Vagina (tissue), 2 donors: ENCODE measurements at regions not wholly inside any gene's neighbourhood (a gene's known extent, or its start where the extent isn't known, plus 50 kb on each side); places are given as distances from the start of the nearest gene placed in this dataset.

Experiments used
- DNase-seq, 2 donors: peaks; one replicate each; pipeline ENCODE4 v3.0.0-alpha.2; 2017; ENCODE audit errors: extremely low spot score in 2 of 2
- H3K27ac ChIP-seq: fragments of 200-600 bp; sonication (generic); one replicate; pipeline ENCODE4 v1.5.1; 2019
- H3K27me3 ChIP-seq: fragments of 200-600 bp; sonication (generic); one replicate; pipeline ENCODE4 v1.5.1; 2019
- H3K36me3 ChIP-seq, 2 donors: fragments of 200-600 bp; sonication (generic); one replicate each; pipeline ENCODE4 v1.5.1; 2017 to 2019
- H3K4me1 ChIP-seq: fragments of 200-600 bp; sonication (generic); one replicate; pipeline ENCODE4 v1.5.1; 2019
- H3K4me3 ChIP-seq, 2 donors: fragments of 200-600 bp; sonication (generic); 1 replicate in 1 of 2; 2 replicates in 1 of 2; pipeline ENCODE4 v1.5.1; 2016 to 2019
- H3K9me3 ChIP-seq: fragments of 200-600 bp; sonication (generic); one replicate; pipeline ENCODE4 v1.5.1; 2019
- POLR2A ChIP-seq, 2 donors: fragments of 450-650 bp; IDR thresholded peaks; one replicate each; pipeline ENCODE4 v1.6.1; 2017; ENCODE audit warnings: antibody characterized with exemption in 2 of 2, mild to moderate bottlenecking in 2 of 2, moderate library complexity in 2 of 2
- POLR2AphosphoS5 ChIP-seq, 2 donors: sonication (generic); formaldehyde crosslinking; IDR thresholded peaks; one replicate each; pipeline ENCODE4 v1.9.0; 2017; ENCODE audit warnings: antibody characterized with exemption in 2 of 2, mild to moderate bottlenecking in 2 of 2, low read depth in 1 of 2; ENCODE audit not compliant: insufficient read depth in 1 of 2
- intact Hi-C: fragments of 100-400 bp; cut with DNase I; formaldehyde crosslinking; loops from one replicate; pipeline ENCODE4 v1.15.1; 2023
- TF ChIP-seq, protein P1 (sequence below), 3 experiments: fragments of 450-650 bp in 2 of 3; fragments of 200-600 bp in 1 of 3; sonication (generic) in 1 of 3; IDR thresholded peaks; one replicate each; pipeline ENCODE4 v1.5.1; 2017 to 2019; ENCODE audit warnings: antibody characterized with exemption in 3 of 3, mild to moderate bottlenecking in 2 of 3, moderate library complexity in 2 of 3

DNA sequence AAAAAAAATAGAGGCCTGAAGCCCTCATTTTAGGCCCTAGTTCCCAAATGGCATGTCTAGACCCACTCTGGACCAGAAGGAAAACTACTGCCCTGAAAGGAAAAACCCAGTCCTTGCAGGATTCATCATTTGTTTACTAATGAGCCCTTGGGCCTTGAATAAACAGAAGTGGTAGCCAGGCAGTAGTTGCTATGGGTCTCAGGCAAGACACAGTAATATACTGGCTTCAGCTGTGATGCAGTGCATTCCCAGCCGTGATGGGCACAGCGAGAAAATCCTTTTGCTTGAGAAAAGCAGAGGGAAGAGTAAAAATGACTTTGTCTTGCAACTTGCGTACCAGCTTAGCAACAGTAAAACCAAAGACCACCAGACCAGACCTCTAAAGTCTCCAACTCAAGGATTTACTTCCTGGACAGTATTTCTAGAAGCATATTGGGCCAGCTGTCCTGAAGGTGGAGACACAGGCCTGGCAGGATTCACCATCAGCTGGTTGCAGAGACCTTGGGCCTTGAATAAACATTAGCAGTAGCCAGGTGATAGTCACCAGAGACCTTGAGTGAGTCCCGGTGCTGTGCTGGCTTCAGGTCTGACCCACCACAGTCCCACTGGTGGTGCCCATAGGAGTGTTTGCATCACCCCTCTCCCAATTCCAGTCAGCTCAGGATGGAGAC, 208.3 kb upstream of the SLITRK3 start:
- intact Hi-C loops: no loop called here
- no peaks in the 10 kb centered on the region for H3K27me3 ChIP-seq
- no peaks in the 10 kb centered on the region for H3K4me1 ChIP-seq
- no peaks in the 10 kb centered on the region for H3K9me3 ChIP-seq
- TF ChIP-seq POLR2AphosphoS5 (IDR thresholded peaks at IDR 0.05; ENCODE audit: insufficient read depth in 1 of 2, low read depth in 1 of 2): no peak
- no peaks in the 10 kb centered on the region for H3K36me3 ChIP-seq
- no peak overlapping the region for H3K27ac ChIP-seq
- H3K4me3 ChIP-seq: no peak overlapping the region
- no peak for DNase-seq

DNA sequence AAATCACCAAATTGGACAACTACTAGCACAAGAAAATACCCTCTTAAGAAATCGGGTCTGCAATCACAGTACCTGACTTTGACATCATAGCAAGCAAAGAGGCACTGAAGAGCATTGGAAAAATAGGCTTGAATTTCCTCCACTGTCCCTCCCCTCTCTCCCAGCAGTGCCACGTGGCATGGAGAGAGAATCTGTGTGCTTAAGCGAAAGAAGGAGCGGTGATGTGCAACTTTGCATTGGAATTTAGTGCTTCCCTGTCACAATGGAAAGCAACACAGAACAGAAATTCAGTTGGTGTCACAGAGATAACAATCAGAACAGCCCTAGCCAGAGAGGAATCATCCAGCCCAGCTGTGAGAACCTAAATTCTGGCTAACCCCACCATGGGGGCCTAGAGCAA, 207.5 kb upstream of the SLITRK3 start:
- intact Hi-C loops: no loop called here
- no peaks in the 10 kb centered on the region for H3K4me1 ChIP-seq
- TF ChIP-seq, protein P1, sequence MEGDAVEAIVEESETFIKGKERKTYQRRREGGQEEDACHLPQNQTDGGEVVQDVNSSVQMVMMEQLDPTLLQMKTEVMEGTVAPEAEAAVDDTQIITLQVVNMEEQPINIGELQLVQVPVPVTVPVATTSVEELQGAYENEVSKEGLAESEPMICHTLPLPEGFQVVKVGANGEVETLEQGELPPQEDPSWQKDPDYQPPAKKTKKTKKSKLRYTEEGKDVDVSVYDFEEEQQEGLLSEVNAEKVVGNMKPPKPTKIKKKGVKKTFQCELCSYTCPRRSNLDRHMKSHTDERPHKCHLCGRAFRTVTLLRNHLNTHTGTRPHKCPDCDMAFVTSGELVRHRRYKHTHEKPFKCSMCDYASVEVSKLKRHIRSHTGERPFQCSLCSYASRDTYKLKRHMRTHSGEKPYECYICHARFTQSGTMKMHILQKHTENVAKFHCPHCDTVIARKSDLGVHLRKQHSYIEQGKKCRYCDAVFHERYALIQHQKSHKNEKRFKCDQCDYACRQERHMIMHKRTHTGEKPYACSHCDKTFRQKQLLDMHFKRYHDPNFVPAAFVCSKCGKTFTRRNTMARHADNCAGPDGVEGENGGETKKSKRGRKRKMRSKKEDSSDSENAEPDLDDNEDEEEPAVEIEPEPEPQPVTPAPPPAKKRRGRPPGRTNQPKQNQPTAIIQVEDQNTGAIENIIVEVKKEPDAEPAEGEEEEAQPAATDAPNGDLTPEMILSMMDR (IDR thresholded peaks at IDR 0.05): no peak
- no peak for TF ChIP-seq POLR2A (IDR thresholded peaks at IDR 0.05)
- no peaks in the 10 kb centered on the region for H3K36me3 ChIP-seq
- H3K27ac ChIP-seq: no peak overlapping the region
- no peaks in the 10 kb centered on the region for H3K27me3 ChIP-seq
- H3K4me3 ChIP-seq: no peak overlapping the region
- no peaks in the 10 kb centered on the region for H3K9me3 ChIP-seq
- no peak for DNase-seq

DNA sequence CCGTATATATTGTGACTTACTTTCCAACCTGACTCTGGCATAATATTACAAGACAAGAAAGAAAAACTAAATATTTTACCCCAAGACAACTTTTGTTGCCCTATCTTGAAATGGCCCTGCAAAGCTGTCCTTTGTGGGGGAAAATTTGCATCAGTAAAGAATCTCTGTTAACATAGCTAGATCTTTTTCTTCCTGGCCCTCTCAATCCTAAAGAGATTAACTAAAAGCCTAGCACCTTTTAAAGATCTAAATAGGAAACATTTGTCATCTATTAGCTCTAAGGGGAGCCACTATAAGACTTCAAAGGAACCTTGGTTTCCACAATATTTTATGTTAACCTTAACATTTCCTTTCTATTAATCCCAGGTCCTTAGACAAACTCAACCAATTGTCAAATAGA, 199.0 kb upstream of the SLITRK3 start:
- TF ChIP-seq POLR2AphosphoS5 (IDR thresholded peaks at IDR 0.05; ENCODE audit: insufficient read depth in 1 of 2, low read depth in 1 of 2) (no peak), POLR2A (IDR thresholded peaks at IDR 0.05) (no peak)
- TF ChIP-seq, protein P1 (IDR thresholded peaks at IDR 0.05): no peak
- Histone ChIP-seq H3K4me1 (no peaks in the 10 kb centered on the region), H3K4me3 (no peak overlapping the region), H3K9me3 (no peaks in the 10 kb centered on the region), H3K27ac (no peak overlapping the region), H3K36me3 (no peaks in the 10 kb centered on the region), H3K27me3 (no peaks in the 10 kb centered on the region)
- no peak for DNase-seq
- intact Hi-C loops: no loop called here

DNA sequence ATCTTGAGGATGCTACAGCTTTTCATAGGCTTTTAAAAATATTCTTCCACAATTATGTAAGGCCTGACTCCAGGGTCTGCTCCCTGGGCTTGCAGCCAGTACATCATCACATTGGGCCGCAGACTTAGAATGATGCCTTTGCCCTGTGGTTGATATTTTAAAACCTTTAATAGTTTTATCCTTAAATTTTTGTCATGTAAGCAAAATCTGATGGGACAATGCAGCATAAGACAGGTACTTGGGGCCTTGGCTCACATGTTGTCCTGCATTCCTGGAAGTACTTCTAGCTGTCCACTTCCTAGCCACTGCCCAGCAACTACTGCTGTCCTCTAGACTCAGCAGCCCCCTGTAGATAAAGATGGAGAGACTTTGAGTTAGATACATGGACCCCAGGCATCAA, 197.3 kb upstream of the SLITRK3 start:
- TF ChIP-seq, protein P1 (IDR thresholded peaks at IDR 0.05): no peak
- no peak for TF ChIP-seq POLR2AphosphoS5 (IDR thresholded peaks at IDR 0.05; ENCODE audit: insufficient read depth in 1 of 2, low read depth in 1 of 2)
- TF ChIP-seq POLR2A (IDR thresholded peaks at IDR 0.05): no peak
- Histone ChIP-seq H3K27me3 (no peaks in the 10 kb centered on the region), H3K27ac (no peak overlapping the region), H3K4me1 (no peaks in the 10 kb centered on the region), H3K9me3 (no peaks in the 10 kb centered on the region), H3K4me3 (no peak overlapping the region), H3K36me3 (no peaks in the 10 kb centered on the region)
- no peak for DNase-seq
- intact Hi-C loops: no loop called here

DNA sequence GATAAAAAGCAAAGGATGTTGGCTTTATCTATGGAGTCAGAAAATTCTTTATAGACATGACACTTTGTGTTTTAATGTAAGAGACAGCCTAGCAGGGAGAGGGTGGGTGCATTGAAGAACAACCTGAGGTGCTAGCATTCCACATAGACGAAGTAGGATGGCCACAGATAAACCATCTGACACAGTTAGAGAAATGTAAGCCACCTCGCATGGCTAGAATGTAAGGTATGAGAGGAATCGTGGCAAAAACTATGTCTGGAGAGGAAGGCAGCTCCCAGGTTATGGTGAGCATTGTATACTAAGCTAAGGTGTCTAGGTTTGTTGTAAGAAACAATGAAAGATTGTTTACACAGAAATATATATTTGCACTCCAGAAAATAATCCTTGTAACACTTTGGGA, 194.0 kb upstream of the SLITRK3 start:
- H3K4me3 ChIP-seq: no peak overlapping the region
- no peaks in the 10 kb centered on the region for H3K36me3 ChIP-seq
- H3K4me1 ChIP-seq: no peaks in the 10 kb centered on the region
- H3K9me3 ChIP-seq: no peaks in the 10 kb centered on the region
- no peaks in the 10 kb centered on the region for H3K27me3 ChIP-seq
- no peak overlapping the region for H3K27ac ChIP-seq
- intact Hi-C loops: no loop called here
- TF ChIP-seq, protein P1 (IDR thresholded peaks at IDR 0.05): no peak
- TF ChIP-seq POLR2AphosphoS5 (IDR thresholded peaks at IDR 0.05; ENCODE audit: insufficient read depth in 1 of 2, low read depth in 1 of 2): no peak
- no peak for TF ChIP-seq POLR2A (IDR thresholded peaks at IDR 0.05)
- DNase-seq: no peak
